RKO (cell line): ENCODE measurements at regions not wholly inside any gene's neighbourhood (a gene's known extent, or its start where the extent isn't known, plus 50 kb on each side); places are given as distances from the start of the nearest gene placed in this dataset.

Source experiments
- DNase-seq: peaks from one replicate; pipeline ENCODE4 v3.0.0-alpha.2; 2016; ENCODE audit warnings: low spot score

DNA sequence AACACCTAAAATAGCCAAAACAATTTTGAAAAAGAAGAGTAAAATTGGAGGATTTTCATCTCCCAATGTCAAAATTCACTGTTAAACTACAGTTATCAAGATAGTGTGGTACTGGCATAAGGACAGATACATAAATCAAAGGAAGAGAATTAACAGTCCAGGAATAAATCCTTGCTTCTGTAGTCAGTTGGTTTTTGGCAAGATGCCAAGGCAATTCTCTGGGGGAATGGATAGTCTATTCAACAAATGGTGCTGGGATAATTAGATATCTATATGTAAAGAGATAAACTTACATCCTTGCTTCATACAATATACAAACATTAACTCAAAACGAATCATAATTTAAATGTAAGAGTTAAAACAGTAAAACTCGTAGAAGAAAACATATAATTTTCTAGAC lies 57.9 kb upstream of the SELENOK start:
- no peak for DNase-seq

GRCh38 chr3:53948174-53948573 lies 56.5 kb upstream of the SELENOK start:
- DNase-seq, result no peak

- no peak for DNase-seq
Measured at GRCh38 chr3:53944028-53944427, 52.4 kb upstream of the SELENOK start.

- no peak for DNase-seq
Measured at GRCh38 chr3:53941950-53942349, 50.3 kb upstream of the SELENOK start.
